ENCODE measurements at regions not wholly inside any gene's neighbourhood (a gene's known extent, or its start where the extent isn't known, plus 50 kb on each side); places are given as distances from the start of the nearest gene placed in this dataset.

- TF ChIP-seq, protein P1, sequence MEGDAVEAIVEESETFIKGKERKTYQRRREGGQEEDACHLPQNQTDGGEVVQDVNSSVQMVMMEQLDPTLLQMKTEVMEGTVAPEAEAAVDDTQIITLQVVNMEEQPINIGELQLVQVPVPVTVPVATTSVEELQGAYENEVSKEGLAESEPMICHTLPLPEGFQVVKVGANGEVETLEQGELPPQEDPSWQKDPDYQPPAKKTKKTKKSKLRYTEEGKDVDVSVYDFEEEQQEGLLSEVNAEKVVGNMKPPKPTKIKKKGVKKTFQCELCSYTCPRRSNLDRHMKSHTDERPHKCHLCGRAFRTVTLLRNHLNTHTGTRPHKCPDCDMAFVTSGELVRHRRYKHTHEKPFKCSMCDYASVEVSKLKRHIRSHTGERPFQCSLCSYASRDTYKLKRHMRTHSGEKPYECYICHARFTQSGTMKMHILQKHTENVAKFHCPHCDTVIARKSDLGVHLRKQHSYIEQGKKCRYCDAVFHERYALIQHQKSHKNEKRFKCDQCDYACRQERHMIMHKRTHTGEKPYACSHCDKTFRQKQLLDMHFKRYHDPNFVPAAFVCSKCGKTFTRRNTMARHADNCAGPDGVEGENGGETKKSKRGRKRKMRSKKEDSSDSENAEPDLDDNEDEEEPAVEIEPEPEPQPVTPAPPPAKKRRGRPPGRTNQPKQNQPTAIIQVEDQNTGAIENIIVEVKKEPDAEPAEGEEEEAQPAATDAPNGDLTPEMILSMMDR (IDR thresholded peaks at IDR 0.05) = no peak
- TF ChIP-seq EP300 (IDR thresholded peaks at IDR 0.05) (no peak), POLR2A (IDR thresholded peaks at IDR 0.05; ENCODE audit: low read depth) (no peak), POLR2AphosphoS5 (IDR thresholded peaks at IDR 0.05) (no peak)
Observed at GRCh38 chr5:84869675-84870074, 485.0 kb upstream of the EDIL3 start.

Data from esophagus muscularis mucosa (tissue), 4 donors.